ENCODE measurements at regions not wholly inside any gene's neighbourhood (a gene's known extent, or its start where the extent isn't known, plus 50 kb on each side); places are given as distances from the start of the nearest gene placed in this dataset.

DNA sequence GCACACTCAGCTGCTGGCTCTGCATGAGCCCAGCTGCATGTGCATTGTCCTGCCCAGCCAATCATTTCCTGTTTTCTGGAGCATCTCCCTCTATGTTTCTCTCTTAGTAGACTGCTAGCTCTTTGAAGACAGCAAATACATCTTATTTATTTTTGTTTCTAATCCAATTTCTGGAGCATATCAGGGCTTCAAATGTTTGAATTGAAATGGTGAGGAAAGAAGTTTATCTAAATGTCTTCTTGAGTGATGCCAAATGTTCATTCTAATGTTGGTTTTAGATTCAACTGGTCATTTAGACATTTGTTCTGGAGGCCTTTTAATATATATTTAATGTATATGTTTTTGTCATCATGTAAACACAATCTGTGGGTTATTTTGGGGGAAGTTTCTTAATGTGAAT is 141.9 kb downstream of the DNAJB9 start:
- DNase-seq: no peak

DNA sequence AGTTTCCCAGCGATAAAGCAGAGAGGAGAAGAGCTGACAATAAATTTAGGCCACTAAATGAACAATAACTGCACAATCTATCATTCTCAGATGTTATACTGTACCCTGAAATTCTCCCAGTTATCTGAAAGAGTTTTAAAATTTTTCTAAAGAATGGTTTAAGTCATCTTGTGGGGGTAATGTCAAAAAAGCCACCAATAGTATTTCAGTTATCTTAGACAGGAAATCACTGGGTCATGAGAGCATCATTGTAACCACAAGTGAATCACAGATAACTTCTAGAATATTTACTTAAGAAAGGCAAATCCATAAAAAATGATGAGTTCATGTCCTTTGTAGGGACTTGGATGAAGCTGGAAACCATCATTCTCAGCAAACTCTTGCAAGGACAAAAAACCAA is 147.1 kb downstream of the DNAJB9 start:
- no peak for DNase-seq

- DNase-seq: no peak
Measured at GRCh38 chr7:108717781-108718180, 148.1 kb downstream of the DNAJB9 start.

- no peak for DNase-seq
Measured at GRCh38 chr7:108719631-108720030, 150.0 kb downstream of the DNAJB9 start.

DNA sequence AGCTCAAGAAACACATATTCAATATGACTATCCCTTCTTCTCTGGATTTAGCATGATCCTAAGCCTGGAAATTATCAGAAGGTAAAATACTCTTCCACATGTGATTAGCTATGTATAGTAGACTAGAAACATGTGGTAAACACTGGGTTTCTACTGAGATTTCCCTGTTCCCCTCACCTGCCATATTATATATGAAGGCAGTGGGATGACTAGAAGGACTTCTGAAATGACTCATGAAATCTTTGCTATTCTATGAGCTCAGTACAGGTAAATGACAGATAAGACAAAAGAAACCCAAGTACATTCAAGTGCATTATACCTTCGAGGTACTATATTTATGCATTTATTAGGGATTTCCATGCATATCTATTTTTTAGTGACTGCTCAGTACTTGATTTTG is 152.9 kb downstream of the DNAJB9 start:
- DNase-seq: no peak

DNA sequence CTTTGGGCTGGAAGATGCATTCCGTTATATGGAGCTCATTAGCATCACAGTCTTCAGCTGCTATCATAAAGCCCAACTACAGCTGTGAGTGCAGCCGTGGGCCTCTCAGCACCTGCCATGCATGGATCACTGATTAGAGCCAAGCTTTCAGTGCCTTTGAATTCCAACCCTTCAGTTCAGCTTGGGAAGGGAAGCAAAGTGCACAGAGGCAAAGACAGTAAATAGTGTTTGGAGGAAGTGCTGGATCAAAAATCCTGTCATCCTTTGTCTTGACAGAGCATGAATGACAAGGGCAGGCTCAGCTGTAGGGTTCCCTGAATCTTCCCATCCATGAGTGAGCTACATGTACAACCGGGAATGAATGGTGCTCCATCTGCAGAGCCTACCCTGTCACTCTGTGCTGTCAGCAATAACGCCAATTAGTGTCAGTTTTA is 153.7 kb downstream of the DNAJB9 start:
- DNase-seq: no peak

GRCh38 chr7:108724251-108725100 is 154.8 kb downstream of the DNAJB9 start:
- DNase-seq: no peak

DNA sequence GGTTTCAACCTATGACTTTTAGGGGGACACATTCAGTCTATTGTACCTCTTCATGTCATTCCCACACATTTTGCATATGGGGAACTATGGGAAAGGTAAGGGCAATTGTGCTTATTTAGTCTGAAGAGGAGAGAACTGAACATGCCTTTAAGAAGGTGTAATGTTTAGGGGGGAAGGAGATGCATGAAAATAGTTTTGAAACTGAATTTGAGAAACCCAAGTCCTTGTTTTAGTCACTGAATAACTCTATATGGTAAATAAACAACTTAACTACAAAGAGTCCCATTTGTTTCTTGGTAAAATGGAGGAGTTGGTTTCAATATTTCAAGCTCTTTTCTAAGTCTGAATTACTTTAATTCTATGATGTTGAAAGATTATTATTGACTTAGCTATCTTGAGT is 166.1 kb downstream of the DNAJB9 start:
- no peak for DNase-seq

DNA sequence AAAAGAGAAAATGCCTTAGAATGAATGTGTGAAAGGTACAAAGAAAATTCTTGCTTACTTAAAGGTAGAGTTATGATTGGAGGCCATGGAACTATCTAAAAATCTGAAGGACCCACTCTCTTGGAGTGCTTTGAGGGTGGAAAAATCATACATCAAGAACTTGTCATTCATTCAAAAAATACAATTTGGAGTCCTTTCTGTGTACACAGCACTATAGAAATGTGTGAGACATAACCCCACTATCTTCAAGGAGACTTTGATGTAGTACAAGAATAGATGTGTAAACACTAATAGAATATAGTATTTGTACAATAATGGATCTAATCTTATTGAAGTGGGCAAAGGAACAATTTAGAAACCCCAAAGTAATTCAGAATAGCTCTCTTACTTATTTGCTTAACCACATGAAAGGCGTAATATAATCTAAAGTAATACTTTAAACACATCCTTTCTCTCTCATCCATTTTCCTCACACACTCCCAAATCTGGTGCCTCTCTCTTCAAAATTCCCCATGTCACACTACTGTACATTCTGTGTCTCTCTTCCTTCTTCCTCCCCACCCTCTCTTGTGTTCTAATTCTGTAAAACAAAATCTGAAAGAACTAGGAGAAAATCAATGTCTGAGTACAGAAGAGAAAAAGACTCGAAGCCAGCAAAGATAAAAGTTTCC is 166.7 kb downstream of the DNAJB9 start:
- DNase-seq: no peak

DNA sequence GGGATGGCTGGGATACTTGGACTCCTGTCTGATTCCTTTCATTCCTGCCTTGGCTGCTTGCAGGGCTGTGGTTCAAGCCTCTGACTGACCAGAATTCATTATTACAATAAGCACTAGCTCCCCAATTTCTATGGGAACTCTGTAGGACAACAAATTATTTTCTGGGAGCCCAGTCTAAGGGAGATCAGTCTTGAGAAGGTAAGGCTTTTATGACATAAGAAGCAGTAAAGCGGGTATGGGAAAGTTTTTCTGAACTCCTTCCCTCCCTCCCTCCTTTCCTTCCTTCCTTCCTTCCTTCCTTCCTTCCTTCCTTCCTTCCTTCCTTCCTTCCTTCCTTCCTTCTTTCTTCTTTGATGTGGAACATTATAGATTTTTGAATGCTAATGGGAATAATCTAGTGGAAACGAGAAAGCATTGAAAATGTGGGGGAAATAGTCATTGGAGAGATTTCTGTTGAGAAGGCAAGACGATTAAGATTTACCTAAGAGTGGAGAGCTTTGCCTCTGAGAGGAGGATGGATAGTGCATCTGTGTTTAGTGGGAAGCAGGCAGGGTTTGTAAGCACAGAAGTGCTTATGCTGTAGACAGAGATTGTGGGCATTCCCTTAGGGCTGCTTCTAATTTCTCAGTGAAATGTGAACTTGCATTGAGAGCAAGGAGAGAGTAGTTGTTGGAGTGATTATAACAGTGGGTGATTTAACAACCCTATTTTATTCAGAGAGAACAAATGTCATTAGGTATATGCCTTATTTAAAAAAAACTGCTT is 201.5 kb downstream of the DNAJB9 start:
- no peak for DNase-seq

GRCh38 chr7:108771853-108772252 is 202.2 kb downstream of the DNAJB9 start:
- no peak for DNase-seq

GRCh38 chr7:108777966-108778365 is 208.3 kb downstream of the DNAJB9 start:
- no peak for DNase-seq

DNA sequence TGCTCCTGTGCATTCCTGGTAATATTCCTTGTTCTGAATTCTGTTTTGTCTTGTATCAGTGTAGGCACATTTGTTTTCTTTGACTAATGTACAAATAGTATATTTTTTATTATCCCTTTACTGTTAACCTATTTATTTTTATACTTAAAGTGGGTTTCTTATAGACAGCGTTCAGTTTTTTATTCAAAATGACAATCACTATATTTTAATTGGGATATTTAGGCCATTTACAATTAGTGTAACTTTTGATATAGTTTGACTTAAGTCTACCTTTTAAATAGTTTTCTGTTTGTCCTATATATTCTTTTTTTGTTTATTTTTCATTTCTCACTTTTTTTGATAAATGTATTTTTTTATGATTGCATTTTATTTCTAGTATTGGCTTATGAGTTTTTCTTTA is 219.8 kb downstream of the DNAJB9 start:
- DNase-seq: no peak

GRCh38 chr7:108794466-108794865 is 224.8 kb downstream of the DNAJB9 start:
- no peak for DNase-seq

DNA sequence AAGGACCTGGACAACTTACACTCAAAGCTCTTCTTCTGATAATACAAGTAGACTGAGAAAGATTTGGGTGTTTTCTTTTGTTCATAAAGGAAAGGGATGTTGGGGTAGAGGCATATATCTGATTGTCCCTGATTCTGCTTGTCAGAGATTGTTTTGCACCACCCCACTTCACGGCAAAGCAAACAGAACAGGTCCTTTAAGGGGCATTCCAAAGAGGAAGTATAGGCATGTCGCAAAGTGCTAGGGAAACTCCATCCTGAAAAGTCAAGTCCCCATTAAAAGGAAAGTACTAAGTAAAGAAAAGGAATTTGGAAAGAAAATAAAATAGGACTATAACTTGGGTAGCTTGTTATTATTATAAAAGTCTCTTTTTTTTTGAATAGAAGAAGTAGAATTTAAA is 233.0 kb downstream of the DNAJB9 start:
- DNase-seq: no peak

- DNase-seq: peak; percentile 17
Measured at GRCh38 chr7:108805808-108806397, 236.2 kb downstream of the DNAJB9 start.

- no peak for DNase-seq
Measured at GRCh38 chr7:108808549-108809266, 239.0 kb downstream of the DNAJB9 start.

DNA sequence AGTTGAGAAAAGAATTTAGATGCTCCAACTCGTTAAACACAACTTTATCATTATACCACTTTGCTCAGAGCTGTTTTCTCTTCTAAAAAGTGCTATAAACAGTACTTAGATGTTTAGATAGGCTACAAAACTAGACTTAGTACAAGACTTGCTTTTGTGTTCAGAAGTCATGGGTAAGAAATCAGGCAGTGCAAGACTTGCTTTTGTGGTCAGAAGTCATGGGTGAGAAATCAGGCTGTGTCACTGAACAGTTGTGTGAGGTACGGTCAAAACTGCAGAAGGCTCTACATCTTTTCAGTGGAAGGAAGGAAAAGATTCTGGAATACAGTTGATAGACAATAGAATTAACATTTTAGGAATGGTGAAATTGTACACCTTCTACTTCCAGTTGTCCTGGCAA is 239.7 kb downstream of the DNAJB9 start:
- DNase-seq: no peak

DNA sequence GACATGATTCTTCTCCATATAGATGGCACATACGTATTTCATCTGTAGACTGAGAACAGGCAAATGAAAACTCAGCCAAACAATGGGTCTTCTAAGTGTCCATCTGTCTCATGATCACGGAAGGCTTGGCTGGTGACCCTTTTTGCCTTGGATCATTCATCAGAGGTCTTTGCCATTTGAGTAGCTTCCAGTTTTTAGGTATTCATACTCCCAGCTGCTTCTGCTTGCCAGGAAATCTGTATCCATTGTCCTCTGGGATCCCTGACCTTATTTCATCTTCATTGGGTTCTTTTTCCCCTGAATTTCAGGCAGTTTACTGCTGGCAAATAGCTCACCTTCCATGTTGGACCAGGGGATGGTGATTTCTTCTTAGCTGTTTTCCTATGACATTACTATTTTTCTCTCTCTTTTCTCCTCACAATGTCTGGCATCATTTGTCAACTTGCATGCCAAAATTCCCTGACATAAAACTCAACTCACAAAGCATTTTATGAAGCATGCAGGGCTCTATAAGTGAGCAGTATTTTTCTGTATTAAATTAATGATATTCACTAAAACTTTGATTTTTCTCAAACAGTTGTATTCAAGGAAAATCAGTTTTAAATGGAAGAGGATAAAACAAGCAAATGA is 241.2 kb downstream of the DNAJB9 start:
- no peak for DNase-seq

DNA sequence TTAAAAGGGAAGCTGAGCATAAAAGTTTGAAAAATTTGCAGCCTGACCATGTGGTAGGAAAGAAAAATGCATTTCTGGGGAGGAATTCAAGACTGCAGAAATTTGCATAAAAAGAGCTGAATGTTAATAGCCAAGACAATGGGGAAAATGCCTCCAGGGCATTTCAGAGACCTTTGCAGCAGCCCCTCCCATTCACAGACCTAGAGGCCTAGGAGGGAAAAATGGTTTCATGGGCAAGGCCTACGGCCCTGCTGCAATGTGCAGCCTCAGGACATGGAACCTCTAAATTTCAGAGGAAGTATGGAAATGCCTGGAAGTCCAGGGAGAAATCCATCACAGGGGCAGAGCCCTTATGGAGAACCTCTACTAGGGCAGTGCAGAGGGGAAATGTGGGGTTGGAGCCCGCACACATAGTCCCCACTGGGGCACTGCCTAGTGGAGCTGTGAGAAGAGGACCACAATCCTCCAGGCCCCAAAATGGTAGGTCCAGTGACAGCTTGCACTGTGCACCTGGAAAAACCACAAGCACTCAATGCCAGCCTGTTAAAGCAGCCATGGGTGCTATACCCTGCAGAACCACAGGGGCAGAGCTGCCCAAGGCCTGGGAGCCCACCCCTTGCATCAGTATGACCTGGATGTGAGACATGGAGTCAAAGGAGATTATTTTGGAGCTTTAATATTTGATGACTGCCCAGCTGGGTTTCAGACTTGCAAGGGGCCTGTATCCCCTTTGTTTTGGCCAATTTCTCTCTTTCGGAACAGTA is 243.8 kb downstream of the DNAJB9 start:
- no peak for DNase-seq

DNA sequence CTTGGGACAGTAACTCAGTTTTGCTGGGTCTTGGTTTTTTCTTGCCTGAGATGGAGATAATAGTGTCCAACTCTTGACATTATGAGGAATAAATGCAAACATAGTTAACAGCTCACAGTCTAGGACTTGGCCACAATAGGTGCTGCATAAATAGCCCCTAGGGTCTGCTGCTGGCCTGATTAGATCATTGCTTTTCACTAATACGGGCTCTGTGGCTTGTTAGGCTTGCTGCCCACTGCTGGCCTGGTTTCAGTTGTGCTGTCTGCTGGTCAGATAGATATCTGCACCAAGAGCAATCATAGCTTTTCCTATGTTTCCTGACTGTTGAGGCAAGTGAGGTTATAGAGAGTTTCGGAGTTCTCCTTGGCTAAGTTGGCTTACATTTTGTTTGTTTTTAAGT is 246.1 kb downstream of the DNAJB9 start:
- no peak for DNase-seq

Data from SHP77 treated with DMSO at 0.1 percent for 48 hours (cell line).